Neural cell (in vitro differentiated cells): ENCODE measurements at regions not wholly inside any gene's neighbourhood (a gene's known extent, or its start where the extent isn't known, plus 50 kb on each side); places are given as distances from the start of the nearest gene placed in this dataset.
"Not testable (repeated sequence)": the region's sequence is repeated elsewhere in the genome, so short reads cannot be mapped to it uniquely, and the experiment has no call there.

ENCODE experiments used
- H2AFZ ChIP-seq: fragments of 200-600, 300-800 bp; sonication (generic), shearing (Covaris generic); 2 replicates; pipeline ENCODE4 v1.6.0; 2014; ENCODE audit warnings: low read depth, mild to moderate bottlenecking, antibody characterized with exemption, low read length, moderate library complexity
- H3F3A ChIP-seq: fragments of 200-600 bp; shearing (Covaris generic); 2 replicates; pipeline ENCODE4 v1.6.1; 2016; ENCODE audit warnings: mild to moderate bottlenecking, moderate library complexity, mixed read lengths, antibody characterized with exemption, low read length; ENCODE audit not compliant: insufficient read depth, poor library complexity, severe bottlenecking
- H3K27ac ChIP-seq: fragments of 200-600, 300-800 bp; sonication (generic), shearing (Covaris generic); 2 replicates; pipeline ENCODE4 v1.5.1; 2014; ENCODE audit warnings: mild to moderate bottlenecking, low read length, moderate library complexity
- H3K27me3 ChIP-seq: fragments of 300-800, 200-600 bp; sonication (generic), shearing (Covaris generic); 2 replicates; pipeline ENCODE4 v1.6.0; 2014; ENCODE audit warnings: mild to moderate bottlenecking, low read depth, low read length, moderate library complexity; ENCODE audit not compliant: insufficient read depth
- H3K36me3 ChIP-seq: fragments of 300-800, 200-600 bp; sonication (generic), shearing (Covaris generic); 2 replicates; pipeline ENCODE4 v1.5.1; 2014; ENCODE audit warnings: mild to moderate bottlenecking, antibody characterized with exemption, low read length, moderate library complexity; ENCODE audit not compliant: insufficient read depth
- H3K4me2 ChIP-seq: fragments of 300-800, 200-600 bp; sonication (generic), shearing (Covaris generic); 2 replicates; pipeline ENCODE4 v1.6.0; 2014; ENCODE audit warnings: mild to moderate bottlenecking, low read length
- H3K4me3 ChIP-seq: fragments of 300-800, 200-600 bp; sonication (generic), shearing (Covaris generic); 2 replicates; pipeline ENCODE4 v1.5.1; 2014; ENCODE audit warnings: mild to moderate bottlenecking, low read length, moderate library complexity
- H3K79me2 ChIP-seq: fragments of 200-600 bp; shearing (Covaris generic); replicated peaks from 2 replicates; pipeline ENCODE4 v1.6.0; 2014; ENCODE audit warnings: mild to moderate bottlenecking, low read length, moderate library complexity; ENCODE audit not compliant: insufficient read depth
- H3K9ac ChIP-seq: fragments of 300-800, 200-600 bp; sonication (generic), shearing (Covaris generic); 2 replicates; pipeline ENCODE4 v1.6.1; 2016; ENCODE audit warnings: mild to moderate bottlenecking, low read length, mixed read lengths
- H3K9me2 ChIP-seq: fragments of 200-600 bp; shearing (Covaris generic); 2 replicates; pipeline ENCODE4 v1.6.1; 2016; ENCODE audit warnings: mild to moderate bottlenecking, low read length, mixed read lengths; ENCODE audit not compliant: insufficient read depth
- H3K9me3 ChIP-seq: fragments of 200-600, 300-800 bp; sonication (generic), shearing (Covaris generic); 2 replicates; pipeline ENCODE4 v1.6.1; 2016; ENCODE audit warnings: mild to moderate bottlenecking, mixed run types, low read length, moderate library complexity, mixed read lengths
- H4K20me1 ChIP-seq: fragments of 200-600 bp; shearing (Covaris generic); 2 replicates; pipeline ENCODE4 v1.6.1; 2016; ENCODE audit warnings: mild to moderate bottlenecking, mixed run types; ENCODE audit not compliant: insufficient read depth
- CTCF ChIP-seq: fragments of 450-650 bp; IDR thresholded peaks from 2 replicates; pipeline ENCODE4 v1.5.1; 2014; ENCODE audit warnings: antibody characterized with exemption, mild to moderate bottlenecking, moderate library complexity; ENCODE audit not compliant: poor library complexity, severe bottlenecking
- EZH2 ChIP-seq: fragments of 200-600, 300-800 bp; shearing (Covaris generic), sonication (generic); IDR thresholded peaks from 2 replicates; pipeline ENCODE4 v1.6.1; 2014; ENCODE audit warnings: antibody characterized with exemption, low read length, borderline replicate concordance, mild to moderate bottlenecking; ENCODE audit not compliant: insufficient read depth, poor library complexity, severe bottlenecking
- POLR2AphosphoS5 ChIP-seq: IDR thresholded peaks from 2 replicates; pipeline ENCODE4 v1.6.1; 2012
- RAD21 ChIP-seq: fragments of 450-650 bp; conservative IDR thresholded peaks from 2 replicates; pipeline ENCODE4 v1.6.1; 2014; ENCODE audit warnings: antibody characterized with exemption, mild to moderate bottlenecking, moderate library complexity
- SMC3 ChIP-seq: fragments of 450-650 bp; conservative IDR thresholded peaks from 2 replicates; pipeline ENCODE4 v1.6.1; 2014; ENCODE audit warnings: antibody characterized with exemption, mild to moderate bottlenecking, moderate library complexity; ENCODE audit not compliant: poor library complexity
- TF ChIP-seq, protein P1 (sequence below): IDR thresholded peaks from 2 replicates; pipeline ENCODE4 v1.6.1; 2012; ENCODE audit warnings: borderline replicate concordance

- H3K4me3 ChIP-seq, H2AFZ ChIP-seq, H3K9ac ChIP-seq: not testable (repeated sequence)
Observed at GRCh38 chr7:84733976-84734375, 452.9 kb downstream of the SEMA3D start.

GRCh38 chr7:84730864-84731263 is 456.0 kb downstream of the SEMA3D start:
- not testable (repeated sequence) for H3K9me2 ChIP-seq, H4K20me1 ChIP-seq, H3K27me3 ChIP-seq, H3F3A ChIP-seq, H3K36me3 ChIP-seq, H3K9me3 ChIP-seq, H3K79me2 ChIP-seq, H3K4me2 ChIP-seq, H3K4me3 ChIP-seq, H3K9ac ChIP-seq, H3K27ac ChIP-seq, H2AFZ ChIP-seq

More at GRCh38 chr7:84733976-84734375, 452.9 kb downstream of the SEMA3D start:
- H3K27me3 ChIP-seq, H4K20me1 ChIP-seq, H3K9me2 ChIP-seq, H3K4me2 ChIP-seq, H3F3A ChIP-seq, H3K36me3 ChIP-seq, H3K79me2 ChIP-seq, H3K9me3 ChIP-seq, H3K27ac ChIP-seq: not testable (repeated sequence)

DNA sequence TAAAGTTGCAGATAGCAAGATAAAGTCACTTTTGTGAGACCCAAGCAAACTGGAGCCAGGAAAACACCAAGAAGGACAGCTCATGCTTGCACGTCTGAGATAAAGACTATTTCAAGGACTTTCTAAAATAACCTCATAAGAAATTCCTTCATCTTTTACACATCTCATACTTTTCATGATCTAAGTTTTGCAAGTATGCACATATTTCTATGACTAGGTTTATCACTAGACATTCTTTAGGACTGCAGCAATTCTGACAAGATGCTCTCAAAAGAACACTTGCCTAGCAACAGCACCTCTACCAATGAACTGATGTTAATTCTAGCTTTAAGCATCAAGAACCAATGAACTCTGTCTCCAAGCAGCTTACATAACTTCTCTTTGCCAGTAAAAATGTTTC is 457.6 kb downstream of the SEMA3D start:
- H3F3A ChIP-seq = no peaks in the 10 kb centered on the region
- H3K4me2 ChIP-seq = no peak overlapping the region
- no peaks in the 10 kb centered on the region for H3K9me3 ChIP-seq
- H3K9me2 ChIP-seq = no peaks in the 10 kb centered on the region
- no peaks in the 10 kb centered on the region for H4K20me1 ChIP-seq
- no peaks in the 10 kb centered on the region for H3K36me3 ChIP-seq
- H3K4me3 ChIP-seq = no peak overlapping the region
- H3K27ac ChIP-seq = no peak overlapping the region
- H3K9ac ChIP-seq = no peak overlapping the region
- no peak for TF ChIP-seq EZH2
- TF ChIP-seq CTCF = no peak
- TF ChIP-seq SMC3 = no peak
- TF ChIP-seq POLR2AphosphoS5 = no peak
- TF ChIP-seq, protein P1, sequence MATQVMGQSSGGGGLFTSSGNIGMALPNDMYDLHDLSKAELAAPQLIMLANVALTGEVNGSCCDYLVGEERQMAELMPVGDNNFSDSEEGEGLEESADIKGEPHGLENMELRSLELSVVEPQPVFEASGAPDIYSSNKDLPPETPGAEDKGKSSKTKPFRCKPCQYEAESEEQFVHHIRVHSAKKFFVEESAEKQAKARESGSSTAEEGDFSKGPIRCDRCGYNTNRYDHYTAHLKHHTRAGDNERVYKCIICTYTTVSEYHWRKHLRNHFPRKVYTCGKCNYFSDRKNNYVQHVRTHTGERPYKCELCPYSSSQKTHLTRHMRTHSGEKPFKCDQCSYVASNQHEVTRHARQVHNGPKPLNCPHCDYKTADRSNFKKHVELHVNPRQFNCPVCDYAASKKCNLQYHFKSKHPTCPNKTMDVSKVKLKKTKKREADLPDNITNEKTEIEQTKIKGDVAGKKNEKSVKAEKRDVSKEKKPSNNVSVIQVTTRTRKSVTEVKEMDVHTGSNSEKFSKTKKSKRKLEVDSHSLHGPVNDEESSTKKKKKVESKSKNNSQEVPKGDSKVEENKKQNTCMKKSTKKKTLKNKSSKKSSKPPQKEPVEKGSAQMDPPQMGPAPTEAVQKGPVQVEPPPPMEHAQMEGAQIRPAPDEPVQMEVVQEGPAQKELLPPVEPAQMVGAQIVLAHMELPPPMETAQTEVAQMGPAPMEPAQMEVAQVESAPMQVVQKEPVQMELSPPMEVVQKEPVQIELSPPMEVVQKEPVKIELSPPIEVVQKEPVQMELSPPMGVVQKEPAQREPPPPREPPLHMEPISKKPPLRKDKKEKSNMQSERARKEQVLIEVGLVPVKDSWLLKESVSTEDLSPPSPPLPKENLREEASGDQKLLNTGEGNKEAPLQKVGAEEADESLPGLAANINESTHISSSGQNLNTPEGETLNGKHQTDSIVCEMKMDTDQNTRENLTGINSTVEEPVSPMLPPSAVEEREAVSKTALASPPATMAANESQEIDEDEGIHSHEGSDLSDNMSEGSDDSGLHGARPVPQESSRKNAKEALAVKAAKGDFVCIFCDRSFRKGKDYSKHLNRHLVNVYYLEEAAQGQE = no peak
- TF ChIP-seq RAD21 = no peak
- no peak overlapping the region for H2AFZ ChIP-seq
- no peaks in the 10 kb centered on the region for H3K27me3 ChIP-seq
- H3K79me2 ChIP-seq = no peaks in the 10 kb centered on the region
